Ureter (tissue), 1 donor: ENCODE measurements at regions not wholly inside any gene's neighbourhood (a gene's known extent, or its start where the extent isn't known, plus 50 kb on each side); places are given as distances from the start of the nearest gene placed in this dataset.
"Not testable (repeated sequence)": the region's sequence is repeated elsewhere in the genome, so short reads cannot be mapped to it uniquely, and the experiment has no call there.

ENCODE experiments used
- DNase-seq: peaks from one replicate; pipeline ENCODE4 v3.0.0-alpha.2; 2020; ENCODE audit warnings: low spot score
- donor health status: DM: yes; HTN: yes; CAD: no.

- no peak for DNase-seq
Observed at GRCh38 chr4:171348090-171348489, 465.1 kb upstream of the GALNTL6 start.

- no peak for DNase-seq
Observed at GRCh38 chr4:171342646-171343045, 470.6 kb upstream of the GALNTL6 start.

- DNase-seq = no peak
Observed at GRCh38 chr4:171340258-171340657, 472.9 kb upstream of the GALNTL6 start.

GRCh38 chr4:171334549-171334948 lies 478.7 kb upstream of the GALNTL6 start:
- no peak for DNase-seq

GRCh38 chr4:171308661-171309060 lies 504.5 kb upstream of the GALNTL6 start:
- DNase-seq = no peak

- DNase-seq = not testable (repeated sequence)
Observed at GRCh38 chr4:171298048-171298718, 515.0 kb upstream of the GALNTL6 start.

- DNase-seq = no peak
Observed at GRCh38 chr4:171288816-171289432, 524.3 kb upstream of the GALNTL6 start.

- no peak for DNase-seq
Observed at GRCh38 chr4:171281359-171281758, 531.8 kb upstream of the GALNTL6 start.

GRCh38 chr4:171279131-171279530 lies 534.1 kb upstream of the GALNTL6 start:
- no peak for DNase-seq

GRCh38 chr4:171266671-171267070 lies 546.5 kb upstream of the GALNTL6 start:
- DNase-seq = no peak

- DNase-seq = no peak
Observed at GRCh38 chr4:171265190-171265818, 547.9 kb upstream of the GALNTL6 start.

- no peak for DNase-seq
Observed at GRCh38 chr4:171256223-171256622, 557.0 kb upstream of the GALNTL6 start.

- DNase-seq = no peak
Observed at GRCh38 chr4:171246948-171247347, 566.3 kb upstream of the GALNTL6 start.

- DNase-seq = no peak
Observed at GRCh38 chr4:171242831-171243230, 570.4 kb upstream of the GALNTL6 start.

- no peak for DNase-seq
Observed at GRCh38 chr4:171239196-171239595, 574.0 kb upstream of the GALNTL6 start.

GRCh38 chr4:171235521-171235920 lies 577.7 kb upstream of the GALNTL6 start:
- DNase-seq = no peak

- DNase-seq = not testable (repeated sequence)
Observed at GRCh38 chr4:171229354-171229753, 583.9 kb upstream of the GALNTL6 start.

GRCh38 chr4:171221181-171221580 lies 592.0 kb upstream of the GALNTL6 start:
- no peak for DNase-seq

- no peak for DNase-seq
Observed at GRCh38 chr4:171203425-171203824, 609.8 kb upstream of the GALNTL6 start.

GRCh38 chr4:171202908-171203307 lies 610.3 kb upstream of the GALNTL6 start:
- no peak for DNase-seq

GRCh38 chr4:171186700-171187099 lies 626.5 kb upstream of the GALNTL6 start:
- DNase-seq = no peak

- DNase-seq = no peak
Observed at GRCh38 chr4:171181090-171181489, 632.1 kb upstream of the GALNTL6 start.

GRCh38 chr4:171170671-171171070 lies 642.5 kb upstream of the GALNTL6 start:
- no peak for DNase-seq
